ENCODE measurements at regions not wholly inside any gene's neighbourhood (a gene's known extent, or its start where the extent isn't known, plus 50 kb on each side); places are given as distances from the start of the nearest gene placed in this dataset.

- TF ChIP-seq CTCF (conservative IDR thresholded peaks at IDR 0.05) = no peak
- TF ChIP-seq EZH2 (IDR thresholded peaks at IDR 0.05; ENCODE audit: low read depth) = no peak
Measured at GRCh38 chr18:31219395-31219794, 56.7 kb upstream of the DSC1 start.
